NT2/D1 (cell line): ENCODE measurements at regions not wholly inside any gene's neighbourhood (a gene's known extent, or its start where the extent isn't known, plus 50 kb on each side); places are given as distances from the start of the nearest gene placed in this dataset.

Experiments used
- DNase-seq: peaks from one replicate; pipeline ENCODE4 v3.0.0-alpha.2; 2011; ENCODE audit warnings: low read depth, low spot score
- H3K27me3 ChIP-seq: 2 replicates; pipeline ENCODE4 v1.6.0; 2011; ENCODE audit warnings: mild to moderate bottlenecking; ENCODE audit not compliant: insufficient read length, insufficient read depth
- H3K36me3 ChIP-seq: 2 replicates; pipeline ENCODE4 v1.6.1; 2011; ENCODE audit warnings: mild to moderate bottlenecking, low read length, mixed read lengths; ENCODE audit not compliant: insufficient read depth, insufficient read length
- H3K4me1 ChIP-seq: 2 replicates; pipeline ENCODE4 v1.5.1; 2011; ENCODE audit not compliant: insufficient read depth, insufficient read length
- H3K4me3 ChIP-seq: 2 replicates; pipeline ENCODE4 v1.5.1; 2011; ENCODE audit warnings: low read depth; ENCODE audit not compliant: insufficient read length
- H3K9ac ChIP-seq: 2 replicates; pipeline ENCODE4 v1.6.0; 2011; ENCODE audit warnings: low read depth; ENCODE audit not compliant: insufficient read length
- H3K9me3 ChIP-seq: 2 replicates; pipeline ENCODE4 v1.5.1; 2011; ENCODE audit warnings: mild to moderate bottlenecking, low read length; ENCODE audit not compliant: insufficient read depth
- SUZ12 ChIP-seq: IDR thresholded peaks from 2 replicates; pipeline ENCODE4 v1.6.1; 2011; ENCODE audit not compliant: insufficient read length, insufficient read depth; ENCODE audit errors: extremely low read depth
- YY1 ChIP-seq: IDR thresholded peaks from 2 replicates; pipeline ENCODE4 v1.6.1; 2011; ENCODE audit not compliant: insufficient read length, insufficient read depth
- ZNF274 ChIP-seq: IDR thresholded peaks from 2 replicates; pipeline ENCODE4 v1.6.1; 2011; ENCODE audit warnings: mild to moderate bottlenecking, low read depth, low read length

DNA sequence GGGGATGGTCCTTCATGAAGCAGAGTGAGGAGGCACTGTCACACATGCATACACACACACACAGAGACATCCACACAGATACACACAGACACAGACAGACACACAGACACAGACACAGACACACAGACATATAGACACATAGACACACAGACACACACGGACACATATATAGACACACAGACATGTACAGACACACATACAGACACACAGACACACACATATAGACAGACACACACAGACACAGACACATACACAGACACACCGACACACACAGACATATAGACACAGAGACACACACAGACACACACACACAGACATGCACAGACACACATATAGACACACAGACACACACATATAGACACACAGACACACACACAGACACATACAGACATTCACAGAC is 173.9 kb downstream of the URI1 start:
- no peaks in the 10 kb centered on the region for H3K36me3 ChIP-seq
- H3K9ac ChIP-seq, result no peak overlapping the region
- no peak for DNase-seq
- H3K9me3 ChIP-seq, result no peaks in the 10 kb centered on the region
- TF ChIP-seq ZNF274, result no peak
- TF ChIP-seq SUZ12, result no peak
- no peak for TF ChIP-seq YY1
- no peak overlapping the region for H3K4me3 ChIP-seq
- no peaks in the 10 kb centered on the region for H3K4me1 ChIP-seq
- no peaks in the 10 kb centered on the region for H3K27me3 ChIP-seq

DNA sequence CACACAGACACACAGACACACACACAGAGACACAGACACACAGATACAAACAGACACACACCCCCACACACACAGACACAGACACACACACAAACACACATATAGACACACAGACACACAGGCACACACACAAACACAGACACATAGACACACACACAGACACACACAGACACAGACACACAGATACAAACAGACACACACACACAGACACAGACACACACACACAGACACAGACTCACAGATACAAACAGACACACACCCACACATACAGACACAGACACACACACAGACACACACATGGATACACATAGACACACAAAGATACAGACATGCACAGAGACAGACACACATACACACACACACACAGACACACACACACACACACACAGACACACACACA is 174.5 kb downstream of the URI1 start:
- TF ChIP-seq SUZ12, result no peak
- no peak for TF ChIP-seq ZNF274
- TF ChIP-seq YY1, result no peak
- H3K4me3 ChIP-seq, result no peak overlapping the region
- H3K9me3 ChIP-seq, result no peaks in the 10 kb centered on the region
- H3K27me3 ChIP-seq, result no peaks in the 10 kb centered on the region
- DNase-seq, result no peak
- H3K36me3 ChIP-seq, result no peaks in the 10 kb centered on the region
- no peak overlapping the region for H3K9ac ChIP-seq
- H3K4me1 ChIP-seq, result no peaks in the 10 kb centered on the region

DNA sequence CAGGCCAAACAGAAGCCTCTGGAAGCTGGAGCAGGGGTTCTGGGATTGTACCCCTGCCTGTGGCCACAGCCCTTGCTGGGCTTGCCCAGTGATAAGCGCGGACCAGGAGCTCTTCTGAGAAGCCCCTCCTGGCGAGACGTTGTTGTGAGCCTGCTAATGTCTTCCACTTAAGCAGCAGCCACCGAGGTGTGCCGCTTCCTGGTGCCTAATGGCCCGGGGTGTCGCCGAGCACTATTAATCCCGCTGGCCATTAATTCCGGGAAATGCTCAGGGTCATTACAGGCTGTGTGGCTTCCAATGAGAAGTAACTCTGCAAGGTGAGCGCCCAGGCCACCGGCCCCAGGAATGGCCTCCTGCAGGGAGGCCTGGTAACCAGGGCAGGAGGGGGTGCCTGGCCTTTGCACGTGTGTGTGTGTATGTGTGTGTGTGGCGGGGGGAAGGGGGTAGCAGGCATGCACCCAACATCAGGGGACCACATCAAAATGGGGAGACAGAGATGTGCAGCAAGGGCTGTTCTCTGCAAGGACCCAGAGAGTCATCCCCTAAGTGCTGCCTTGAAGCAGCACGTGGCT is 175.0 kb downstream of the URI1 start:
- TF ChIP-seq SUZ12 (no peak), ZNF274 (no peak)
- H3K4me3 ChIP-seq, result no peak overlapping the region
- H3K9me3 ChIP-seq, result no peaks in the 10 kb centered on the region
- no peaks in the 10 kb centered on the region for H3K27me3 ChIP-seq
- H3K36me3 ChIP-seq, result no peaks in the 10 kb centered on the region
- no peaks in the 10 kb centered on the region for H3K4me1 ChIP-seq
- no peak for DNase-seq
- H3K9ac ChIP-seq, result no peak overlapping the region

DNA sequence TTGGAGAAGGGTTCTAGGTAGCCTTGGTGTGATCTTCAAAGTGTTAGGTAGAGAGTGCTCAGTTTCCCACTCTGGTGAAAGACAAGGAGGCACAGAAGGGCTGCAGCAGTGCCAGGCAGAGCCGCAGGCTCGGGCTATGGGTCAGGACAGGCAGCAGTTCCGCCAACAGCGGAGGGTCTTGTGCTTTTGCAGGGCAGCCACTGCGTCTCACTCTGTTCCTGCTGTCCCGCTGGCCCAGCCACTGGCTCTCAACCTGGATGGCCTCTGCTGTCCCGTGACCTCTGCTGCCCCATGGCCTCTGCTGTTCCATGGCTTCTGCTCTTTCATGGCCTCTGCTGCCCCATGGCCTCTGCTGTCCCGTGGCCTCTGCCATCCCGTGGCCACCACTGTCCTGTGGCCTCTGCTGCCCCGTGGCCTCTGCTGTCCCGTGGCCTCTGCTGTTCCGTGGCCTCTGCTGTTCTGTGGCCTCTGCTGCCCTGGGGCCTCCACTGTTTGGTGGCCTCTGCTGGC is 175.7 kb downstream of the URI1 start:
- Histone ChIP-seq H3K4me3 (no peak overlapping the region), H3K9me3 (no peaks in the 10 kb centered on the region), H3K36me3 (no peaks in the 10 kb centered on the region), H3K4me1 (no peaks in the 10 kb centered on the region), H3K9ac (no peak overlapping the region), H3K27me3 (no peaks in the 10 kb centered on the region)
- TF ChIP-seq YY1 (no peak), ZNF274 (no peak), SUZ12 (no peak)
- DNase-seq, result no peak

DNA sequence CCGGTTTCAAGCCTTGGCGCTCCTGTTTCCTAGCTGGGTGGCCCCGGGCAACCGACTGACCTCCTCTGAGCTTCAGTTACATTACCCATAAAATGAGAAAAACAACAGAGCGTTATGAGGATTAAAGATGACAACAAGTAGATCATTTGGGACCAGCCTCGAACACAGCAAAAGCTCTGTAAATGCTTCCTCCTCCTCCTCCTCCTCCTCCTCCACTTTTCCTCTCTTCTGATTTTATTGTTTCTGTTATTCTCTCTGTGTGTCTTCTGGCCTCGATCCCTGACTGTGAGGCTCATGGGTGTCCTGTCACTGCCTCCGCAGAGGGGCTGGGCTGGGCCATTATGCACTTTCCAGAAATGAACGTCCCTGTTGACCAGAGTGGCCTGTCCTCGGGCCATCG is 176.2 kb downstream of the URI1 start:
- Histone ChIP-seq H3K9ac (no peak overlapping the region), H3K4me1 (no peaks in the 10 kb centered on the region)

DNA sequence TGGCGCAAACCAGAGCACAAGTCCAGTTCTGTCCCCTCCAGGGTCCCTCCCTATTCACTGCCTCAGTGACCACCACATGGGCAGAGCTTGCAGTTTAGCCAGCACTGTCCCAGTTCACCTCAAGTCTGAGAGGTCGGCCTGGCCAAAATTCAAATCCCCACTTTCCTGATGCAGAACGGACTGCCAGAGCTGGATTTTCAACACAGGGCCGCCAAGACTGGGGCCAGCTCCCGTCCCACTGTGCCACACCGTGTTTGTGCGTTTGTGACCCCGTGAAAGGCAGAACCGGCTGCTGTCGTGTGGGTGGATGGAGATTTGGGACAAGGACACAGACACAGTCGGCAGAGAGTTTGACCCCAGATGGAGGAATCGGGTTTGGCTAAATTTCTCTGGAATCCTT is 176.7 kb downstream of the URI1 start:
- no peaks in the 10 kb centered on the region for H3K9me3 ChIP-seq
- H3K27me3 ChIP-seq, result no peaks in the 10 kb centered on the region
- TF ChIP-seq ZNF274 (no peak), SUZ12 (no peak), YY1 (no peak)
- H3K4me1 ChIP-seq, result peaks cover 4% of the 10 kb centered on the region
- H3K36me3 ChIP-seq, result no peaks in the 10 kb centered on the region
- no peak overlapping the region for H3K4me3 ChIP-seq
- H3K9ac ChIP-seq, result no peak overlapping the region
- DNase-seq, result no peak

More for the DNA sequence above, 176.2 kb downstream of the URI1 start:
- Histone ChIP-seq H3K9me3 (no peaks in the 10 kb centered on the region), H3K27me3 (no peaks in the 10 kb centered on the region), H3K36me3 (no peaks in the 10 kb centered on the region), H3K4me3 (no peak overlapping the region)
- no peak for TF ChIP-seq SUZ12
- no peak for TF ChIP-seq YY1
- no peak for TF ChIP-seq ZNF274
- no peak for DNase-seq

DNA sequence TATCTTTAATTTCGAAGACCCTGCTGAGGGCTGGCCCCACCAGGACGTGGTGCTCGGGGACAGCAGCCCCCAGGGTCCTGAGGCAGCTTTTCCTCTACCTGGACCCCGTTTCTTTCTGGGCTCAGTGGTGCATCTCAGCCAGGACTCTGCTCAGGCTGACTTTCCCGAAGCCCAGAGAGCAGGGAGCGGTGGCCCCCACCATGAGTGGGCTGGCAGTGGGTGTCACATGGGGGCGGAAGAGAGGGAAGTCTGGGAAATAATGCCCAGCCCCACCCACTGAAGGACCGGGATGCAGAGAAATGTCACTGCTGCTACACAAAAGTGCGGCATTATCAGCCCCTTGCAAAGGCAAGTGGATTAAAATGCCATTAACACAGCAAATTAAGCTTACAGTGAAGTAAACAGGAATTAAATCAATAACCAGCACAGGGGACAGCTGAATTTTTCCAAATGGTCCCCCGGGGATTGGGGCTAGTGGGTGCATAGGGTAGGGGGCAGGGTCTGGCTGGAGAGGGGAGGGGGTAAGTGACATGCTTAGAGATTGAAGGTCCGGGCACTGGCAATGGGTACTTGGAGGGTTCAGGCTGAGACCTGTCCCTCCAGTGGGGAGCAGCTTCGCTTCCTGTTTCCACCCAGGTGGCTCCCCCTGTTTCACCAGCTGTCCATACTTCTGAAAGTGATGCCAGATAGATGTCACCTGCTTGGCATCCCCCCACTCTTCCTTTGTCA is 177.3 kb downstream of the URI1 start:
- Histone ChIP-seq H3K27me3 (no peaks in the 10 kb centered on the region), H3K4me3 (no peak overlapping the region), H3K36me3 (no peaks in the 10 kb centered on the region), H3K4me1 (peaks cover 4% of the 10 kb centered on the region), H3K9ac (no peak overlapping the region), H3K9me3 (no peaks in the 10 kb centered on the region)
- DNase-seq, result no peak
- TF ChIP-seq ZNF274 (no peak), SUZ12 (no peak), YY1 (no peak)
